HL-60 (cell line): ENCODE measurements at regions not wholly inside any gene's neighbourhood (a gene's known extent, or its start where the extent isn't known, plus 50 kb on each side); places are given as distances from the start of the nearest gene placed in this dataset.

Source experiments
- DNase-seq, 2 experiments: peaks; one replicate each; pipeline ENCODE4 v3.0.0-alpha.2; 2010 to 2020; ENCODE audit warnings: low read depth in 1 of 2, low spot score in 1 of 2
- H3K27ac ChIP-seq: fragments of 250-450 bp; sonication (Bioruptor Pico); replicated peaks from 2 replicates; pipeline ENCODE4 v1.5.1; 2020; ENCODE audit warnings: mild to moderate bottlenecking, moderate library complexity
- H3K27me3 ChIP-seq: fragments of 250-450 bp; sonication (Bioruptor Pico); 2 replicates; pipeline ENCODE4 v1.5.1; 2021; ENCODE audit warnings: mild to moderate bottlenecking, moderate library complexity; ENCODE audit not compliant: insufficient read depth, poor library complexity, severe bottlenecking
- H3K4me3 ChIP-seq: replicated peaks from 2 replicates; pipeline ENCODE4 v1.5.1; 2011; ENCODE audit warnings: mild to moderate bottlenecking, control low read depth, low read length; ENCODE audit not compliant: insufficient read depth
- CTCF ChIP-seq: IDR thresholded peaks from one replicate; pipeline ENCODE4 v1.5.1; 2011; ENCODE audit warnings: low read length, control low read depth, inconsistent platforms; ENCODE audit not compliant: insufficient read depth
- GABPA ChIP-seq: IDR thresholded peaks from 2 replicates; pipeline ENCODE4 v1.6.1; 2012; ENCODE audit warnings: low read depth
- POLR2AphosphoS5 ChIP-seq: IDR thresholded peaks from 2 replicates; pipeline ENCODE4 v1.6.1; 2012; ENCODE audit warnings: low read depth
- SPI1 ChIP-seq: IDR thresholded peaks from 2 replicates; pipeline ENCODE4 v1.6.1; 2012; ENCODE audit warnings: low read depth, mild to moderate bottlenecking, borderline replicate concordance
- TF ChIP-seq, protein P1 (sequence below): IDR thresholded peaks from 2 replicates; pipeline ENCODE4 v1.6.1; 2012; ENCODE audit warnings: low read depth; ENCODE audit not compliant: insufficient replicate concordance

DNA sequence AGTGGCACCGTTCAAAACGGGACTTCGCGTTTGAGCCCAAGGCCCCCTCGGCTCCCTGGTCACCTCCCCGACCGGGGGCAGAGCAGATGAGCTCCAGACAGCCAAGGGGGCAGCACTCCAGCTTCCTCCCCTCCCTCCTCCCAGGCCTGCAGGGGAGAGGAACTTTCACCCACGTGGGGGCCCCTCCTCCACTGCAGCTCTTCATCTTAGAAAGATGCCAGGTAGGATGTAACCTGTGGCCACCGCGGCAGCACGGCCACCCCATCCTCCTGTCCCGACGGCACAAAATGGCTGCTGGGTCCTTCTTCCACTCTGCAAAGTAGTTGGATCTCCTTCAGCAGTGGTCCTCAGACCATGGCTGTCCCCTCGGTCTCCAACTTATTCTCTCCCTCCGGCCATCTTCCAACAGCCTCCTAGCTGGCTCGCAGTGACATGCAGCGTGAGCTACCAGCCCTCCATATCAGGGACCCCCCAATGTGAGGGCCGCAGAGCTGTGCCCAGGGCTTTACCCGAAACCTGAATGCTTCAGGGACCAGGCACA, 94.5 kb upstream of the ID2 start:
- TF ChIP-seq GABPA (no peak), SPI1 (no peak), CTCF (no peak), POLR2AphosphoS5 (no peak)
- TF ChIP-seq, protein P1, sequence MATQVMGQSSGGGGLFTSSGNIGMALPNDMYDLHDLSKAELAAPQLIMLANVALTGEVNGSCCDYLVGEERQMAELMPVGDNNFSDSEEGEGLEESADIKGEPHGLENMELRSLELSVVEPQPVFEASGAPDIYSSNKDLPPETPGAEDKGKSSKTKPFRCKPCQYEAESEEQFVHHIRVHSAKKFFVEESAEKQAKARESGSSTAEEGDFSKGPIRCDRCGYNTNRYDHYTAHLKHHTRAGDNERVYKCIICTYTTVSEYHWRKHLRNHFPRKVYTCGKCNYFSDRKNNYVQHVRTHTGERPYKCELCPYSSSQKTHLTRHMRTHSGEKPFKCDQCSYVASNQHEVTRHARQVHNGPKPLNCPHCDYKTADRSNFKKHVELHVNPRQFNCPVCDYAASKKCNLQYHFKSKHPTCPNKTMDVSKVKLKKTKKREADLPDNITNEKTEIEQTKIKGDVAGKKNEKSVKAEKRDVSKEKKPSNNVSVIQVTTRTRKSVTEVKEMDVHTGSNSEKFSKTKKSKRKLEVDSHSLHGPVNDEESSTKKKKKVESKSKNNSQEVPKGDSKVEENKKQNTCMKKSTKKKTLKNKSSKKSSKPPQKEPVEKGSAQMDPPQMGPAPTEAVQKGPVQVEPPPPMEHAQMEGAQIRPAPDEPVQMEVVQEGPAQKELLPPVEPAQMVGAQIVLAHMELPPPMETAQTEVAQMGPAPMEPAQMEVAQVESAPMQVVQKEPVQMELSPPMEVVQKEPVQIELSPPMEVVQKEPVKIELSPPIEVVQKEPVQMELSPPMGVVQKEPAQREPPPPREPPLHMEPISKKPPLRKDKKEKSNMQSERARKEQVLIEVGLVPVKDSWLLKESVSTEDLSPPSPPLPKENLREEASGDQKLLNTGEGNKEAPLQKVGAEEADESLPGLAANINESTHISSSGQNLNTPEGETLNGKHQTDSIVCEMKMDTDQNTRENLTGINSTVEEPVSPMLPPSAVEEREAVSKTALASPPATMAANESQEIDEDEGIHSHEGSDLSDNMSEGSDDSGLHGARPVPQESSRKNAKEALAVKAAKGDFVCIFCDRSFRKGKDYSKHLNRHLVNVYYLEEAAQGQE = no peak
- H3K4me3 ChIP-seq = no peak overlapping the region

DNA sequence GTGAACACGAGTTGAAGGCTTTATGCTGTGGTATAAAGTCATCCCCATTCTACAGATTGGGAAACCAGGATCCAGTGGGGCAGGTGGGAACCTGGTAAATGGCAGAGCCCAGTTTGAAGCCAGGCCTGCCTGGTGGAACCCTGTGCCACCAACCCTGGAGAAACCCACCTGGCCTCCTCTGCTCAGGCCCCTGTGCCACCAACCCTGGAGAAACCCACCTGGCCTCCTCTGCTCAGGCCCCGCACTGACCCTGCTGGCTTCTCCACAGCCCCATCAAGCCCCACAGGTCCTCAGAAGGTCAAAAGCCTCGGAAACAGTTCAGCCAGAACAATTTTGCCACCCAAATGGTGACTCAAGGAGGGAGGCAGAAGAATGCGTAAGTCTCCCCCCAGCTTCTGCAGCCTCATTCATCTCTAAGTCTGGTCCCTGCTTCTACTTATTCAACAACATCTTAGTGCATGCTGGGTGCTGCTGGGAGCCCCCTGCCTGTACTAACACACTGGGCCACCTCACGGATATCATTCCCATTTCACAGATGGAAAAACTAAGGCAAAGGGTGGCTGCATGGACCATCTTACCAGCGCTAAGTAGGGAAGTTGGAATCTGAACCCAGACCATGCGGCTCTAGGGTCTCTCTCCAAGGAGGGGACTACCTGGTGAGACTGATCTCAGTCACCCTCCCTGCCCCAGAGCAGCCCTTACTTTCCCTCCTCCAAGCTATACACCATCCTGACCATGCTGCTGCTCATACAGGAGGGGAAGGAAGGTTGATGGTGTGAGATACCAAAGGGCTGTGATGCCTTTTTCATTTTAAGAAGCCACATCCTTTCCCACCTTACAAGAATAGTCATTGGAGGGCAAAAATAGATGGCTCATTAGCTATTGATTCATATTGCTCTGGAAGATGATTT, 93.7 kb upstream of the ID2 start:
- Histone ChIP-seq H3K4me3 (no peak overlapping the region), H3K27me3 (no peaks in the 10 kb centered on the region), H3K27ac (no peak overlapping the region)
- no peak for DNase-seq
- TF ChIP-seq CTCF (no peak), GABPA (no peak), SPI1 (no peak), POLR2AphosphoS5 (no peak)
- TF ChIP-seq, protein P1 = no peak

More for the DNA sequence above, 94.5 kb upstream of the ID2 start:
- H3K27ac ChIP-seq = no peak overlapping the region
- no peak for DNase-seq
- no peaks in the 10 kb centered on the region for H3K27me3 ChIP-seq

GRCh38 chr2:8588831-8589191, 93.0 kb upstream of the ID2 start:
- Histone ChIP-seq H3K4me3 (no peak overlapping the region), H3K27ac (no peak overlapping the region), H3K27me3 (no peaks in the 10 kb centered on the region)
- no peak for TF ChIP-seq SPI1
- no peak for DNase-seq

DNA sequence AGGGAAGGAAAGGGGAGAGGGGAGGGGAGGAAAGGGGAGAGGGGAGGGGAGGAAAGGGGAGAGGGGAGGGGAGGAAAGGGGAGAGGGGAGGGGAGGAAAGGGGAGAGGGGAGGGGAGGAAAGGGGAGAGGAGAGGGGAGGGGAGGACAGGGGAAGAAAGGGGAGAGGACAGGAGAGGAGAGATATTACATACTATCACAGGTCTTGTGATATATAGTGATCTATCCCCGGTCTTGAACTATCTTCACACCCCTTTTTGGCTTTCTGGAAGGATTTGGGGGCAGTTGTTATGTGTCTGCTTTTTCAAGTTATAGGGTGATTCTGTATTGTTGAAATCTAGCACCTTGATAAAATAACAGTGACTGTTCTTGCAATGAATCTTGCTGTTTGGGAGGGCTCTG, 92.1 kb upstream of the ID2 start:
- DNase-seq = no peak
- Histone ChIP-seq H3K27me3 (no peaks in the 10 kb centered on the region), H3K27ac (no peak overlapping the region), H3K4me3 (no peak overlapping the region)
- TF ChIP-seq SPI1 (no peak), CTCF (no peak), GABPA (no peak), POLR2AphosphoS5 (no peak)
- TF ChIP-seq, protein P1 = no peak
